Activated naive CD8-positive, alpha-beta T cell treated with anti-CD3 and anti-CD28 coated beads, Interleukin-2, amount 10 ng/mL, durations not matched to agents 7 days and 5 days (primary cell): ENCODE measurements at regions not wholly inside any gene's neighbourhood (a gene's known extent, or its start where the extent isn't known, plus 50 kb on each side); places are given as distances from the start of the nearest gene placed in this dataset.

ENCODE experiments used
- ATAC-seq: fragments of 150-1000 bp; cut with Tn5 transposase; one replicate; pipeline ENCODE4 v1.10.0; 2021; ENCODE audit warnings: low read depth, moderate library complexity
- POLR2A ChIA-PET: fragments of 350-600 bp; sonication (Branson Sonifier 250); formaldehyde crosslinking; loops from one replicate; lab custom pipeline; 2021; ENCODE audit warnings: antibody characterized with exemption; lab: Charles Lee
- DNase-seq: peaks from one replicate; pipeline ENCODE4 v3.0.0; 2021
- H3K27ac Mint-ChIP-seq: one replicate; pipeline ENCODE4 v1.8.0; 2022; ENCODE audit warnings: mild to moderate bottlenecking, mixed read lengths
- H3K27me3 Mint-ChIP-seq: one replicate; pipeline ENCODE4 v1.8.0; 2022; ENCODE audit warnings: mild to moderate bottlenecking, moderate library complexity, mixed read lengths
- H3K36me3 Mint-ChIP-seq: one replicate; pipeline ENCODE4 v1.8.0; 2021; ENCODE audit warnings: mild to moderate bottlenecking, mixed read lengths
- H3K4me1 Mint-ChIP-seq: one replicate; pipeline ENCODE4 v1.8.0; 2021; ENCODE audit warnings: mixed read lengths
- H3K4me3 Mint-ChIP-seq: one replicate; pipeline ENCODE4 v1.8.0; 2022; ENCODE audit warnings: mild to moderate bottlenecking, moderate library complexity, mixed read lengths
- H3K9me3 Mint-ChIP-seq: one replicate; pipeline ENCODE4 v1.8.0; 2021; ENCODE audit warnings: mixed read lengths

DNA sequence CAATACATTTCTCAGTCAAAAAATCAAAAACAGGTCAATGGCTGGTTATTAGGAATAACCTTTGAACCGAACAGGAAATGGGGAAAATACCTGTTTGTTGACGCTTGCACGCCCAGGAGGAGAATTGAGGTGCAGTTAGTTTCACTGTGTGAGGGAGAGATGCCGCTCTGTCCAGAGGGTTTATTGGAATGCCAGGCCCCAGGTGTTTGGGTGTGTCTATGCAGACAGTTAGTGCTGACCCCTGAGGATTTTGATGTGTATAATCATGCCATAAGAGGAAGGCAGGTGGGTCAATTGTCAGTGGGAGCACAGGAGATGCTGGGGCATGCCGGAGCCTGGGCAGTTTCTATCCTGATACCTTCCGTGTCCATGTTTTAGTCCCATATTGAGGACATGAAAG is 100.8 kb upstream of the DIO3 start:
- POLR2A ChIA-PET = no interaction called here
- H3K9me3 Mint-ChIP-seq = no peaks in the 10 kb centered on the region
- ATAC-seq (no peak), DNase-seq (no peak)
- no peaks in the 10 kb centered on the region for H3K36me3 Mint-ChIP-seq
- no peaks in the 10 kb centered on the region for H3K4me1 Mint-ChIP-seq
- H3K27ac Mint-ChIP-seq = no peak overlapping the region
- peaks cover 38% of the 10 kb centered on the region for H3K27me3 Mint-ChIP-seq
- no peak overlapping the region for H3K4me3 Mint-ChIP-seq

DNA sequence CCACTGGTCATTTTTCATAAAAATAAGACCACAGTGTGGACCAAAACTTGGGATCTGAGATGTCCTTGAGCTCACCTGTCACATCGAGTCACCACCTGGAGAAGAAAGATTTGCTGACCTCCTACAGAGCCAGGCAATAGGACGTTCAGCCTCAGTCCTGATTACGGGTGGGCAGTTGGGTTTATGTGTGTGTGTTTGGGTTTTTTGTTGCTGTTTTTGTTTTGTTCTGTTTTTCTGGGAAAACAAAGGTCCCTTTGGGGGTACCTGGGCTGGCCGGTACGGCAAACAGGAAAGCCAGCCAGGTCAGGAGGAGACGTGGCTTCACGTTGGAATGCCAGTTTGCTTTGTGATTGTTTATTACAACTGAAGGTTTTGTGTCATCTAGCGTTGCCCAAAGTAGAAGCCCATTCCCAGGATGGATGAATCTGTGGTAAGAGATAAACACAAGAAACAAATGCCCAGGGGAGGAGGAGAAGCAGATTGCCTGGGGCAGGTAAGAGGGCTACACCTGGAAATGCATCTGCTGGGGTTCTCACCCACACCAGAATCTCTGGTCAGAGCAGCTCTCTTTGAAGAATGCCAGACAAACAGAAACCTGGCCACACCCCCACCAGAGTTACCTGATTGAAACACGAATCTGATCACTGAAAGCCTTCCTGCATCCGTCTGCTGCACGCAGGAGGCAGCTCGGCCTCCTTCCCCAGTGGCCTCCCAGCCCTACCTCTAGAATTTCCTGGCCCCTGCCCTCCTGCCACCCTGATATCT is 100.1 kb upstream of the DIO3 start:
- H3K9me3 Mint-ChIP-seq = no peaks in the 10 kb centered on the region
- ATAC-seq (no peak), DNase-seq (no peak)
- peaks cover 31% of the 10 kb centered on the region for H3K27me3 Mint-ChIP-seq
- POLR2A ChIA-PET = no interaction called here
- H3K36me3 Mint-ChIP-seq = no peaks in the 10 kb centered on the region
- no peak overlapping the region for H3K4me3 Mint-ChIP-seq
- H3K4me1 Mint-ChIP-seq = no peaks in the 10 kb centered on the region
- no peak overlapping the region for H3K27ac Mint-ChIP-seq

DNA sequence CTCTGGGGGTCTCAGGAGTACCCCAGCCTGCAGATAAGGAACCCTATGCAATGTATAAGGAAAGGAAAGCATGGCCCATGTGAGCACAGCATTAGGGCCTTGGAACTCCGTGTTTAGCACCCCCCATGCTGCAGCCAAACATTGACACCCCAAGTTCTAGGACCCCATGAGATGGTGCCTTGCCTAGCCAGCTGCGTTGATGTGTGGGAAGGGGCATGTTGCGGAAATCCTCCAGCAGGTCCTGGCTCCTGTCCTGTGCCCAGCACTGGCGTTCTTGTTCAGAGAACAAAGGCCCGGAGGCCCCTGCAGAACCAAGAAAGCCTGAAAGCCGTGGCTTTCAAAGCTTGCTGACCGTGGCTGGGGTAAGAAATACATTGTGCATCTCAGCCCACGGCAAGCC is 99.4 kb upstream of the DIO3 start:
- DNase-seq (no peak), ATAC-seq (no peak)
- Mint-ChIP-seq H3K27ac (no peak overlapping the region), H3K36me3 (no peaks in the 10 kb centered on the region), H3K27me3 (peaks cover 24% of the 10 kb centered on the region), H3K4me1 (no peaks in the 10 kb centered on the region), H3K9me3 (no peaks in the 10 kb centered on the region), H3K4me3 (no peak overlapping the region)
- POLR2A ChIA-PET = no interaction called here

DNA sequence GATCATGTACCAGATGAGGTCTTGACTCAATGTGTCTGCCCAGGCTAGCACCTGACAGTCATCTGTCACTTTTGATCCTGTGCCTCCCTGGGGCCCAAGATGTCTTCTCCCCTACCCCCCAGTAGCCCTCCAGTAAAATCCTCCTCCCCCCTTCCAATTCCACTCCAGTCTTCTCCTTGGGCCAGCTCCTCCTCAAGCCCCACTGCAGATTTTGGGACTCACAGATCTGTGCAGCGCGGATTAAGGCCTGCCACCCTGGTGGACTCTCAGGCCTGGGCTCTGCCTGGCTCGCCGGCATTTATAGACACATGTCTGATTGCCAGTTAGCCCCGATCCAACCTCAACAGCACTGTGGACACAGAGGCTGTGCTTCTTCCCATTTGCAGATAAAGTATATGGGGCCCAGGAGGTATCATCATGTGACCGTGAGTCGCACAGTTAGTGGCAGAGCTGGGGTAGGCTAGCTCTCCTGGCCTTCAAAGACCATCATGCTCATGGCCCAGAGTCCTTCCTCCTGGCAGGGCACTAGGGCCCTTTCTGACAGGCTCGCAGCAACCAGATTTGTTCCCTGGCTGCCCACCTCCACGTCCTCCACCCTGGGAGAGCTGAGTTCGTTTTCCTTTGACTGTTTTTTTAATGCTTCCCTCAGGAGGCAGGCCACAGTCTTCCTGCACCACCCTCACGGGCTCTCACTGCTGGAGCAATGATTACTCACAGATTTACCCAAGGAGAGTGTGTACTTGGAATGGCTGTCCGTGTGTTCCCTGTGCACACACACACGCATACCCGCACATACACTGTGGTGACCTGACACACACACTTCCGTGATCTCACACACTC is 98.3 kb upstream of the DIO3 start:
- DNase-seq = no peak
- no peak overlapping the region for H3K4me3 Mint-ChIP-seq
- POLR2A ChIA-PET = no interaction called here
- H3K4me1 Mint-ChIP-seq = no peaks in the 10 kb centered on the region
- no peaks in the 10 kb centered on the region for H3K36me3 Mint-ChIP-seq
- ATAC-seq = no peak
- no peaks in the 10 kb centered on the region for H3K9me3 Mint-ChIP-seq
- peaks cover 22% of the 10 kb centered on the region for H3K27me3 Mint-ChIP-seq
- no peak overlapping the region for H3K27ac Mint-ChIP-seq

DNA sequence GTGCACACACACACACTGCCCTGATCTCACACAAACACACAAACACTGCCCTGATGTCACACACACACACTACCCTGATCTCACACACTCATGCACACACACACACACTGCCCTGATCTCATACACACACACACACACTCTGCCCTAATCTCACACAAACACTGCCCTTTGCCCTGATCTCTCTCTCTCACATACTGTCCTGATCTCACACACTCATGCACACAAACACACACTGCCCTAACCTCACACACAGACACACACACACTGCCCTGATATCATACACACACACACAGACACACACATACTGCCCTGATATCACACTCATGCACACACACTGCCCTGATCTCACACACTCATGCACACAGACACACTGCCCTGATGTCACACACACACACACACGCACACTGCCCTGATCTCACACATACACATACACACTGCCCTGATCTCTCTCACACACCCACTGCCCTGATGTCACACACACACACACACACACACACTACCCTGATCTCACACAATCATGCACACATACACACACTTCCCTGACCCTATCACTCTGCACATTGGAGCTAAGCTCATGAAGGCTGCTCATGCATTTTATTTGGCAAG is 97.6 kb upstream of the DIO3 start:
- Mint-ChIP-seq H3K4me1 (no peaks in the 10 kb centered on the region), H3K9me3 (no peaks in the 10 kb centered on the region), H3K4me3 (no peak overlapping the region), H3K27me3 (peaks cover 22% of the 10 kb centered on the region), H3K27ac (no peak overlapping the region), H3K36me3 (no peaks in the 10 kb centered on the region)
- ATAC-seq (no peak), DNase-seq (no peak)
- POLR2A ChIA-PET = no interaction called here

DNA sequence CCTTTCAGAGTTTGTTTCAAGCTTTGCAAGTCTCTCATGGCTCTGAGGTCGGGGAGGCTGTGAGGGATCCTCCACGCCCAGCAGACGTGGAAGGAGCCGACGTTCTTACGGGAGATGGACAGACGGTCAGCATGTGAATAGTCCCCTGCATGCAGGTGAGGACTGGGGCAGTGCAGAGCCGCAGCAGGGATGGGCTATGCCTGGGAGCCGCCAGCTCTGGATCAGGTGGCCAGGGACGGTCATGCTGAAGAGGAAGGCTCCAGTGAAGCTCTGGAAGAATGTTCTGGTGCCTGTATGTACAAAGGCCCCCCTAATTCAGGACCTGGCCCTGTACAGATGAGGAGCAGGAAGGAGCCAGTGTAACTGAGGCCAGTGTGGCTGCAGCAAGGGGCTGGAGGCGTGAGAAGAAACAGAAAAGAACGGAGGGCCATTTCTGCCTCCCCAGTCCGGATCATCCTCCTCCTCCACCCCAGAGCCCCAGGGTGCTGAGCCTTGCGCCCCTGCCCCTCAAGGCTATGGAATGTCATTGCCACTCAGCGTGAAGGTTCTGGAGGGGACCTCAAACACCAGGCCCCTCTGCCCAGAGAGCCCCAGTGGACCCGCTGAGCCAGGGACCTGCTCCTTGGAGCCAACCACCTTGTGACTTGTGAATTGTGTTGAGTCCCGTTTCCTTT is 96.8 kb upstream of the DIO3 start:
- POLR2A ChIA-PET = no interaction called here
- Mint-ChIP-seq H3K9me3 (no peaks in the 10 kb centered on the region), H3K36me3 (no peaks in the 10 kb centered on the region), H3K4me3 (no peak overlapping the region), H3K27me3 (peaks cover 19% of the 10 kb centered on the region), H3K27ac (no peak overlapping the region), H3K4me1 (no peaks in the 10 kb centered on the region)
- DNase-seq = no peak
- no peak for ATAC-seq

DNA sequence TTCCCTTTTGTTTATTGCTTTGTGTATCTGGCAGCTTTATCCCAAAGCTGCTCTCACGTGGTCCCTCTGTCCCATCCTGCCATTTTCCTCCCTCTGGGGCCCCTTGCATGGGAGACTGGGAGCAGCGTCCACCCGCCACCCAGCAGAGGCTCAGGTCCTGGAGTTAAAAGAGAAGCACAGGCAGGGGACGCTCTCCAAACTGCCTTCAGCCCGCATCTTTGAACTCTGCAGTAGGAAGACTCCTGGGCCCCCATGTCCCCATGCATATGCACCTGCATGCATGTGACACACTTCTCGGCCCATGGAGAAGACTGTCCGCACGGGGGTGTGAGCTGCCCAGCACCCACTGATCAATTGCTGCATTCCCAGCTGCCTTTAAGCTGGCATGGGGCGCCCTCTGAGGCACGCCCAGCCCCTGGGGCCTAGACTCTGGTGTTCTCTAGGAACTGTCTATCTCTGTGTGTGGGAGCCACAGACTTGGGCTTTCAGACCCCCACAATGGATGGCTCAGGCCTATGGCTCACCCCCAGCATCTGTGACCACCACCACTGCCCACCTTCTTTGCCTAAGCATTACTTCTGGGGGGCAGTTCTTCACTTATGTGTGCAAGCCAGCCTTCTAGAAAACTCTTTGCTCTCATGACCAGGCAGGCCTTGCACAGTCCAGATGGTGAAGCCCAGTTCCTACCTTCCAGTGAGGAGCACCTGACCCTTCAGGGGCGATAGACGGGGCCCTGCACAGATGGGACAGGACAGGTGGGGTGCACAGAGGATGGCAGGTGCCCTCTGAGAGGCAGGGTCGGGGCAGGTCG is 96.1 kb upstream of the DIO3 start:
- H3K27me3 Mint-ChIP-seq = peaks cover 14% of the 10 kb centered on the region
- H3K4me1 Mint-ChIP-seq = no peaks in the 10 kb centered on the region
- POLR2A ChIA-PET = no interaction called here
- no peaks in the 10 kb centered on the region for H3K9me3 Mint-ChIP-seq
- ATAC-seq (no peak), DNase-seq (no peak)
- H3K36me3 Mint-ChIP-seq = no peaks in the 10 kb centered on the region
- no peak overlapping the region for H3K4me3 Mint-ChIP-seq
- H3K27ac Mint-ChIP-seq = no peak overlapping the region

DNA sequence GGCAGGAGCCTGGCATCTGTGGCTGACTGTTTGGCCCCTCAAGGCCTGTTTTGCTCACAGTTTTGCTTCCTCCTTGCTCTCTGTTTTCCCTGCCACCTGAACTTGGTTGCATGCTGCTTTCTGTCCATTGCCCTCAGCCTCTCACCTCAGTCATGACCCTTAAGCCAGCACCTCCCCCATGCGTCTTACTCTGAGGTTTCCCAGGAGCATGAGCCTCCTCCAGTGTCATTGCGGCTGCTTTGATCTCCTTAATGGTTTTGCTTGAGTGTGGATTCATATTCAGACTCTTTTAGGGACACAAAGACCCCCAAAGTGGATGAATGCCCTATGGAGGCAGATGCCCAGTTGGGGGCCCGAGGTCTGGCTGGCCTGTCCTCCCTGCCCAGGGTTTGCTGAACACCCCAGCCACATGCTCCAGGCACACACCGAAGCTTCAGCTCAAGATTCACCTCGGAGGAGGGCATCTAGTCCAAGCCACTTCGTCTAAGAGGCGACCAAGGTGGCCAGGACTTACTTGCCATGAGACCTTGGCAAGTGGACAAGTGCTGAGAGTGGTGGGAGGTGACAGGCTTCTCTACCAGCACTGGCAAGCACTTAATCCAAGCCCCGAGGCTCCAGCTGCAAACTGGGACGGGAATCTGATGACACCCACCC is 95.4 kb upstream of the DIO3 start:
- Mint-ChIP-seq H3K4me3 (no peak overlapping the region), H3K4me1 (no peaks in the 10 kb centered on the region), H3K27me3 (peaks cover 6% of the 10 kb centered on the region), H3K27ac (no peak overlapping the region), H3K9me3 (no peaks in the 10 kb centered on the region), H3K36me3 (no peaks in the 10 kb centered on the region)
- DNase-seq (no peak), ATAC-seq (no peak)
- POLR2A ChIA-PET = no interaction called here

DNA sequence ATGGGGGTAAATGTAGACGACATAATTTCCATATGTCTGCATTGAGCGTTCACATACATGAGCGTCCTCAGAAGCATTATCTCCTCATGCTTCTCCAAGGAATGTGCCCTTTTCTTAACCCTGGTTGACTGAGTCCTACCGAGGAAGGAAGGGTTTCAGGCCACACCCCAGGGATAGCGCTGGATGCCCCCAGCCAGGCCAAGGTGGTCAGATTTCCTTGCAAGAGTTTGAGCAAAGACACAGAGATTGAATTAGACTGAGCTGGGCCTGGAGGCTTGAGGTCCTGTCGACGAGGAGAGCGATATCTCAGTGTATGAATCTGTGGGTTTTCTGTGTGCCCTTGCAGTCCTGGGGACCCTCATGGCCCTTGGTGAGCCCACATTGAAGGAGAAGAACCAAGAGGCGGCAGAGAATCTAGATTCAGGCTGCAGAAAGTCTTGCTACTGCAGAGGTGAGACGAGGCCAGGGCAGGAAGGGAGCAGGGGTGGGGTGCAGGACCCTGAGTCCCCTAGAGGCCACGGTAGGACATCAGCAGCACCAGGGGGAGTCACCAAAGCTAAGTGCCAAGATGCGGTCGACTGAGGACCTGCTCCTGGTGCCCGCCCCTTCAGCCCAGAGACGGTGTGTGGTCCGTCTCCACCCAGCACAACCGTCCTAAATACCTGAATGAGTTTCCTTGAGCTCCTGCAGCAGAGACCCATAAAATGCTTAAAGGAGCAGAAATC is 94.7 kb upstream of the DIO3 start:
- no peaks in the 10 kb centered on the region for H3K9me3 Mint-ChIP-seq
- H3K4me1 Mint-ChIP-seq = no peaks in the 10 kb centered on the region
- no peak overlapping the region for H3K4me3 Mint-ChIP-seq
- POLR2A ChIA-PET = no interaction called here
- H3K36me3 Mint-ChIP-seq = no peaks in the 10 kb centered on the region
- H3K27me3 Mint-ChIP-seq = peaks cover 2% of the 10 kb centered on the region
- DNase-seq (no peak), ATAC-seq (no peak)
- H3K27ac Mint-ChIP-seq = no peak overlapping the region

DNA sequence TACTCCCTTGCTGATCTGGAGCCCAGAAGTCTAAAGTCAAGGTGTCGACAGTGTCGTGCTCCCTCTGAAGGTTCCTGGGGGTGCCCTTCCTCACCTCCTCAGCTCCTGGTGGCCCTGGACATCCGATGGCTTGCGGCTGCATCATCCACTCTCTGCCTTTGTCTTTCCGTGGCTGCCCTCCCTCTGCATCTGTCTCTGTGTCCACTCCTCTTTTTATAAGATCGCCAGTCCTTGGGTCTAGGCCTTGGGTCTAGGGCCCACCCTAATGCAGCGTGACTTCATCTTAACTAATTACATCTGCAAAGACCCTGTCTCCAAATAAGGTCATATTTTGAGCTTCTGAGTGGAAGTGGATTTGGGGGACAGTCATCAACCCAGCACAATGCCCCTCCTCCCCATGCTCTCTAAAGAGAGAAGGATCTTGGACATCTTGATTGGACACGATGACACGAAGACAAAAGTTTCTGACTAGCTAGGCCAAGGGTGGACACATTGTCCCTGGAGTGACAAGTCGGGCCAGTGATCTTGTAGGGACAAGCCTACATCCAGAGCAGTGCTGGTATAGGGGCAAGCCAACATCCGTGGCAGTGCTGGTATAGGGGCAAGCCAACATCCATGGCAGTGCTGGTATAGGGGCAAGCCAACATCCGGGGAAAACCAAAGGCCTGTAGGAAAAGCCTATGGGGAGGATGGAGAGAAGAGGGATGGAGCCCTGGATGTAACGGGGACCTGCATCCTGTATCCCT is 93.9 kb upstream of the DIO3 start:
- Mint-ChIP-seq H3K36me3 (no peaks in the 10 kb centered on the region), H3K27ac (no peak overlapping the region), H3K4me1 (no peaks in the 10 kb centered on the region), H3K4me3 (no peak overlapping the region), H3K27me3 (no peaks in the 10 kb centered on the region), H3K9me3 (no peaks in the 10 kb centered on the region)
- DNase-seq (no peak), ATAC-seq (no peak)
- POLR2A ChIA-PET = no interaction called here

DNA sequence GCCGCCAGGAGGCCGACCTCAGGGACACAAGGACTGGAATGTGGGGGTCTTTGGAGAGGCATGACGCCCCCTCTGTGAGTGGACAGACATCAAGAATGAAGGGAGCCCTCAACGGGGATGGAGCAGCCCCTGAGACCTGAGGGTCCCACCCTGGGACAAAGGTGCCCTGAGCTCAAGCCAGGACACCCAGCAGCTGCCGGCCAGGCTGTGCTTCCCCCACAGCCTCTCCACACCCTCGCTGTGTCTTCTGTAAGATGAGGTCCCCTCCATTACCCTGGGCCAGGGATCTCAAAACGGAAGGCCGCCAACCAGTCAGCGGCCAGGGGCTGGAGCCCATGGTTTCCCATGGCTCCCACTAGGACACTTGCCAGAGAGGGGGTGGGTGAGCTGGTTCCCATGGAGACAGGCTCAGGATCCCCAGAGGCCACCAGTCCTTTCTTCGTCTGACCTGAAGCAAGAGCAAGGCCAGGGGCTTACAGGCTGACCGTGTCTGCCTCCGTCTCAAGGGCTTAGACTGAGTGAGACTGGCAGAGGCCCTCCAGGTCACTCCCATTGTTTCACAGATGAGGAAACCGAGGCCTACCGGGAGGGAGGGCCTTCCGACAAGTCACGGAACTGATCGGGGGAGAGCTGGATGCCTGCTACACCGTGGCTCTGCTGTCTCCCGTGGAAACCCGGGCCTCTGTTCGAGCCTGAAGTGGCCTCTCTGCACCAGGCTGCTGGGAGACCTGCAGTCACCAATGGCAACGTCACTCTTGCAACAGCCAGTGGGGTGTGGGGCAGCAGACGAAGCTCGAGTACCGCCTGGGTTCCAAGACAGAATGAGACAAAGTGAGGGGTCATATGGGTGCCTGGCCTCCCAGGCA is 91.7 kb upstream of the DIO3 start:
- POLR2A ChIA-PET = no interaction called here
- Mint-ChIP-seq H3K27me3 (peaks cover 3% of the 10 kb centered on the region), H3K27ac (no peak overlapping the region), H3K9me3 (no peaks in the 10 kb centered on the region), H3K36me3 (no peaks in the 10 kb centered on the region), H3K4me1 (no peaks in the 10 kb centered on the region), H3K4me3 (no peak overlapping the region)
- ATAC-seq = no peak
- DNase-seq = no peak
